Panc1 (cell line): ENCODE measurements at regions not wholly inside any gene's neighbourhood (a gene's known extent, or its start where the extent isn't known, plus 50 kb on each side); places are given as distances from the start of the nearest gene placed in this dataset.

ENCODE experiments used
- ATAC-seq: fragments of 200-7000 bp; cut with Tn5 transposase; 2 replicates; pipeline ENCODE4 v1.9.1; 2020; ENCODE audit warnings: mild to moderate bottlenecking, moderate library complexity
- BruUV-seq: library from RNA; stranded (reverse); fragments of 400-500 nt; replicated peaks from 2 replicates; lab custom pipeline; 2021; lab: Mats Ljungman, UMichigan
- CTCF ChIA-PET: fragments of 300-600 bp; sonication (Branson Sonifier 250); formaldehyde crosslinking; loops from one replicate; lab custom pipeline; 2022; ENCODE audit warnings: antibody characterized with exemption; lab: Charles Lee
- POLR2A ChIA-PET: fragments of 300-600 bp; sonication (Branson Sonifier 250); formaldehyde crosslinking; loops from one replicate; lab custom pipeline; 2022; ENCODE audit warnings: antibody characterized with exemption; lab: Charles Lee
- DNase-seq: peaks from one replicate; pipeline ENCODE4 v3.0.0-alpha.2; 2010; ENCODE audit warnings: low read depth, low spot score
- H3K27ac ChIP-seq: 2 replicates; pipeline ENCODE4 v1.5.1; 2011; ENCODE audit warnings: mild to moderate bottlenecking, low read length, inconsistent platforms
- H3K27me3 ChIP-seq: fragments of 200-500 bp; sonication (Bioruptor generic); 2 replicates; pipeline ENCODE4 v1.6.0; 2014; ENCODE audit warnings: low read length, inconsistent platforms; ENCODE audit not compliant: control insufficient read depth, insufficient read depth
- H3K36me3 ChIP-seq: fragments of 200-500 bp; sonication (Bioruptor generic); 2 replicates; pipeline ENCODE4 v1.5.1; 2014; ENCODE audit warnings: inconsistent platforms, mild to moderate bottlenecking, low read length, moderate library complexity; ENCODE audit not compliant: control insufficient read depth, insufficient read depth
- H3K4me1 ChIP-seq: 2 replicates; pipeline ENCODE4 v1.5.1; 2011; ENCODE audit warnings: inconsistent platforms, mild to moderate bottlenecking, low read length, moderate library complexity; ENCODE audit not compliant: control insufficient read depth, insufficient read depth
- H3K4me3 ChIP-seq, 2 experiments: 2 replicates each; pipeline ENCODE4 v1.5.1; 2011 to 2012; ENCODE audit warnings: low read depth in 2 of 2, low read length in 2 of 2, mild to moderate bottlenecking in 2 of 2, inconsistent platforms in 1 of 2, moderate library complexity in 1 of 2
- H3K9me3 ChIP-seq: fragments of 200-500 bp; sonication (Bioruptor generic); 2 replicates; pipeline ENCODE4 v1.5.1; 2014; ENCODE audit warnings: low read depth, mild to moderate bottlenecking, inconsistent platforms, low read length, moderate library complexity; ENCODE audit not compliant: control insufficient read depth, insufficient read depth
- POLR2AphosphoS5 ChIP-seq: IDR thresholded peaks from 2 replicates; pipeline ENCODE4 v1.6.1; 2012; ENCODE audit warnings: mild to moderate bottlenecking, low read depth, low read length, moderate library complexity
- SIN3A ChIP-seq: IDR thresholded peaks from 2 replicates; pipeline ENCODE4 v1.6.1; 2012; ENCODE audit warnings: low read depth, mild to moderate bottlenecking, low read length, moderate library complexity, borderline replicate concordance; ENCODE audit not compliant: insufficient read depth
- TCF7L2 ChIP-seq: IDR thresholded peaks from 2 replicates; pipeline ENCODE4 v1.6.1; 2011; ENCODE audit warnings: mild to moderate bottlenecking, low read depth, low read length, inconsistent platforms
- in situ Hi-C: cut with HindIII; loops from 2 replicates; pipeline ENCODE4 v1.10.0; 2016; ENCODE audit warnings: low sequenced_read_pairs, low pct_unique_long_range_greater_than_20kb
- intact Hi-C: fragments of 100-400 bp; cut with micrococcal nuclease; formaldehyde crosslinking; loops from one replicate; pipeline ENCODE4 v1.10.0; 2022; ENCODE audit not compliant: unreplicated experiment
- TF ChIP-seq, protein P1 (sequence below): fragments of 450-650 bp; IDR thresholded peaks from 2 replicates; pipeline ENCODE4 v1.5.1; 2017; ENCODE audit warnings: mild to moderate bottlenecking
- TF ChIP-seq, protein P2 (sequence below), 2 experiments: IDR thresholded peaks; 2 replicates each; pipeline ENCODE4 v1.6.1; 2011 to 2012; ENCODE audit warnings: low read depth in 2 of 2, control low read depth in 1 of 2, low read length in 1 of 2, mild to moderate bottlenecking in 1 of 2, moderate library complexity in 1 of 2; ENCODE audit not compliant: insufficient read depth in 1 of 2

DNA sequence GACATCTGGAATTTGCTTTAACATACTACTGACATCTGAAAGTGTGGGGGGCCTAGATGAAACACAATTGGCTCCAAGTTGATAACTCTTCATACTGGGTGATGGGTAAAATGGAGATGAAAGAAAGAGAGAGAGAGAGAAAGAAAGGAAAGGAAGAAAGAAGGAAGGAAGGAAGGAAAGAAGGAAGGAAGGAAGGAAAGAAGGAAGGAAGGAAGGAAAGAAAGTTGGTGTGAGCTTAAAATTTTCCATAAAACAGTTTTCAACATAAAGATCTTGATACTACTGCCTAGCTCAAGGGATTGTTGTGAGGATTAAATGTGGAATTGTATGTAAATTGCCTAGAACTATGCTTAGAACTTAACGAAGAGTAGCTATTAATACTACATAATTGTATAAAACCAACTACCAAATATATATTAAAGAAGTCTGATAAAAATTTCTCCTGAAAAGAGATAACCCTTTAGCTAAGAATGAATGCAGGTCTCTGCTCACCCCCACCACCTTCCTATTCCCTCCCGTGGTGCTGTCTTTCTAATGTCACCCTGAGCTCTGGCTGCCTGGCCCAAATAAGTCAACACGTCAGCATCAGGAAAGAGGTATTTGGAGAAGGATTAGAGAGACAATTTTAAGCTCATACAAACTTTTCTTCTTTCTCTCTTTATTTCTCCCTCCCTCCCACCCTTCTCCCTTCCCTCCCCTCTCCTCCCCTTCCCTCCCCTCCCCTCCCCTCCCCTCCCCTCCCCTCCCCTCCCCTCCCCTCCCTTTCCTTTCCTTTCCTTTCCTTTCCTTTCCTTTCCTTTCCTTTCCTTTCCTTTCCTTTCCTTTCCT, 89.3 kb upstream of the SGIP1 start:
- Histone ChIP-seq H3K4me3 (no peak overlapping the region), H3K36me3 (no peaks in the 10 kb centered on the region), H3K4me1 (no peaks in the 10 kb centered on the region), H3K9me3 (no peaks in the 10 kb centered on the region), H3K27me3 (no peaks in the 10 kb centered on the region), H3K27ac (no peak overlapping the region)
- POLR2A ChIA-PET: no interaction called here
- in situ Hi-C loops (no loop called here), intact Hi-C loops (no loop called here)
- DNase-seq (no peak), ATAC-seq (no peak)
- BruUV-seq: no TSS peak
- no peak for TF ChIP-seq POLR2AphosphoS5
- no peak for TF ChIP-seq SIN3A
- TF ChIP-seq, protein P1, sequence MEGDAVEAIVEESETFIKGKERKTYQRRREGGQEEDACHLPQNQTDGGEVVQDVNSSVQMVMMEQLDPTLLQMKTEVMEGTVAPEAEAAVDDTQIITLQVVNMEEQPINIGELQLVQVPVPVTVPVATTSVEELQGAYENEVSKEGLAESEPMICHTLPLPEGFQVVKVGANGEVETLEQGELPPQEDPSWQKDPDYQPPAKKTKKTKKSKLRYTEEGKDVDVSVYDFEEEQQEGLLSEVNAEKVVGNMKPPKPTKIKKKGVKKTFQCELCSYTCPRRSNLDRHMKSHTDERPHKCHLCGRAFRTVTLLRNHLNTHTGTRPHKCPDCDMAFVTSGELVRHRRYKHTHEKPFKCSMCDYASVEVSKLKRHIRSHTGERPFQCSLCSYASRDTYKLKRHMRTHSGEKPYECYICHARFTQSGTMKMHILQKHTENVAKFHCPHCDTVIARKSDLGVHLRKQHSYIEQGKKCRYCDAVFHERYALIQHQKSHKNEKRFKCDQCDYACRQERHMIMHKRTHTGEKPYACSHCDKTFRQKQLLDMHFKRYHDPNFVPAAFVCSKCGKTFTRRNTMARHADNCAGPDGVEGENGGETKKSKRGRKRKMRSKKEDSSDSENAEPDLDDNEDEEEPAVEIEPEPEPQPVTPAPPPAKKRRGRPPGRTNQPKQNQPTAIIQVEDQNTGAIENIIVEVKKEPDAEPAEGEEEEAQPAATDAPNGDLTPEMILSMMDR: no peak
- TF ChIP-seq, protein P2, sequence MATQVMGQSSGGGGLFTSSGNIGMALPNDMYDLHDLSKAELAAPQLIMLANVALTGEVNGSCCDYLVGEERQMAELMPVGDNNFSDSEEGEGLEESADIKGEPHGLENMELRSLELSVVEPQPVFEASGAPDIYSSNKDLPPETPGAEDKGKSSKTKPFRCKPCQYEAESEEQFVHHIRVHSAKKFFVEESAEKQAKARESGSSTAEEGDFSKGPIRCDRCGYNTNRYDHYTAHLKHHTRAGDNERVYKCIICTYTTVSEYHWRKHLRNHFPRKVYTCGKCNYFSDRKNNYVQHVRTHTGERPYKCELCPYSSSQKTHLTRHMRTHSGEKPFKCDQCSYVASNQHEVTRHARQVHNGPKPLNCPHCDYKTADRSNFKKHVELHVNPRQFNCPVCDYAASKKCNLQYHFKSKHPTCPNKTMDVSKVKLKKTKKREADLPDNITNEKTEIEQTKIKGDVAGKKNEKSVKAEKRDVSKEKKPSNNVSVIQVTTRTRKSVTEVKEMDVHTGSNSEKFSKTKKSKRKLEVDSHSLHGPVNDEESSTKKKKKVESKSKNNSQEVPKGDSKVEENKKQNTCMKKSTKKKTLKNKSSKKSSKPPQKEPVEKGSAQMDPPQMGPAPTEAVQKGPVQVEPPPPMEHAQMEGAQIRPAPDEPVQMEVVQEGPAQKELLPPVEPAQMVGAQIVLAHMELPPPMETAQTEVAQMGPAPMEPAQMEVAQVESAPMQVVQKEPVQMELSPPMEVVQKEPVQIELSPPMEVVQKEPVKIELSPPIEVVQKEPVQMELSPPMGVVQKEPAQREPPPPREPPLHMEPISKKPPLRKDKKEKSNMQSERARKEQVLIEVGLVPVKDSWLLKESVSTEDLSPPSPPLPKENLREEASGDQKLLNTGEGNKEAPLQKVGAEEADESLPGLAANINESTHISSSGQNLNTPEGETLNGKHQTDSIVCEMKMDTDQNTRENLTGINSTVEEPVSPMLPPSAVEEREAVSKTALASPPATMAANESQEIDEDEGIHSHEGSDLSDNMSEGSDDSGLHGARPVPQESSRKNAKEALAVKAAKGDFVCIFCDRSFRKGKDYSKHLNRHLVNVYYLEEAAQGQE (IDR thresholded peaks at IDR 0.05; ENCODE audit: insufficient read depth in 1 of 2, low read depth in 2 of 2, low read length in 1 of 2): no peak
- no peak for TF ChIP-seq TCF7L2
- CTCF ChIA-PET: no interaction called here

DNA sequence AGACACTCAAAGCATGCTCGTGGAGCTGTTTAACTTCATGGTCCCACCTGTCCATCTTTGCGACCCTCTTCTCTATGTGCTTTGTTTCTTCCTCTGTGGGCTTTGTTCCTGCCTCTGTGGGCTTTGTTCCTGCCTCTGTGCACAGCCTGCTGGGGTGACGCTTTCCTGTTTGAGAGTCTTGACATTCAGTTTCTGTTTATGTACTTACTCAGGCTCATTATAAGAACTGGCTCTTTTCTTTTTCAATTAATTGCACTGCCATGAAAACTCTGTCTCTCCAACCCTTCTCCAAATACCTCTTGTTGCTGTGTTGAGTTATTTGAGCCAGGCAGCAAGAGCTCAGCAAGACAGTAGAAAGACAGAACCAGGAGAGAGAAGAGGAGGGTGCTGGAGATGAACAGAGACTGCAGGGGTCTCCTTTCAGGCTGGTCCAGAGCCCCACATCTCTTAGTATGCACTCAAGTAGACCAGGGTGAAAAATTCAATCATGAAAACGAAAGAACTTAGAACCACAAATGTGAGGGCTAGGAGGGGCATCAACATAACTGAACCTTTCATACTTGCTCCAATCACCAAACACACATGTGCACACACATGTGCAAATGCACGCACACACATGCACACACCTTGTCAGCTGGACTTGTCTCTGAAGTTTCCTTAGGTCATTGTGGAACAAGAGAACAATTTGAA, 88.3 kb upstream of the SGIP1 start:
- H3K36me3 ChIP-seq: no peaks in the 10 kb centered on the region
- ChIA-PET CTCF (interaction anchor here (0.6 to 1.2 kb wide), 3 partner anchors 143 to 487 kb away, joined by 4 to 7 read pairs (median 4); no protein-coding TSS in a partner anchor), POLR2A (no interaction called here)
- TF ChIP-seq, protein P2 (IDR thresholded peaks at IDR 0.05; ENCODE audit: insufficient read depth in 1 of 2, low read depth in 2 of 2, low read length in 1 of 2): no peak
- no peak for TF ChIP-seq SIN3A
- no peak for TF ChIP-seq POLR2AphosphoS5
- TF ChIP-seq, protein P1: no peak
- TF ChIP-seq TCF7L2: no peak
- H3K4me3 ChIP-seq: no peak overlapping the region
- intact Hi-C loops: loop anchor here (1.0 kb wide), 3 partner anchors 192 to 486 kb away; no protein-coding TSS in a partner anchor
- DNase-seq (no peak), ATAC-seq (no peak)
- no peak overlapping the region for H3K27ac ChIP-seq
- H3K4me1 ChIP-seq: no peaks in the 10 kb centered on the region
- in situ Hi-C loops: no loop called here
- H3K27me3 ChIP-seq: no peaks in the 10 kb centered on the region
- BruUV-seq: no TSS peak
- no peaks in the 10 kb centered on the region for H3K9me3 ChIP-seq
